NOMO-1 (cell line): ENCODE measurements at regions not wholly inside any gene's neighbourhood (a gene's known extent, or its start where the extent isn't known, plus 50 kb on each side); places are given as distances from the start of the nearest gene placed in this dataset.

Experiments
- DNase-seq, 2 experiments: peaks; one replicate each; lab custom pipeline; 2025; ENCODE audit not compliant: unreplicated experiment in 2 of 2; lab: John Stamatoyannopoulos, UW

- DNase-seq: no peak
Observed at GRCh38 chr13:89650226-89650625, 1697.3 kb upstream of the MIR17HG start.

- DNase-seq: no peak
Observed at GRCh38 chr13:89660752-89661151, 1686.7 kb upstream of the MIR17HG start.

DNA sequence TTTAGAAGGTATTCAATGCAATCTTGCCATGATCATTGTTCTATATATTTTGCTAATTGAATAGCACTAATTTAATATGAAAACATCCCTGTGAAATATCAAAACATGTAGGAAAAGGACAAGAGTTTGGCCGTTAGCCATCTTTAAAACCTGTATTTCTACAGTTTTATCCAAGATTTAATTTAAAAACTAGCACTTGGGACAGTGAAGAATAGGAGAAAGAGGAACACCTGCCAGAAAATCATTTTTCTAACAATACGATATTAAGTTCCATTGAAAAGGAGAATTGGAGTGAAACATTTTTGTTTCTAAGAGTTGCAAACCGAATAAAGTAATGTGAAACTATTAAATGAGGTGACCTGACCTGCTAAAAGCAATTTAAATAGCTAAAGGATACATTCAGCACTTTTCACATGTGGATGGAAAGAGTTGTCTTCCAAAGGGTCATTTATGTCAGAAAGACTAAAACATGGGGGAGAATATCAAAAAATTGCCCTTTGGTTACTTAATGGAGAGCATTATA lies 1673.6 kb upstream of the MIR17HG start:
- no peak for DNase-seq

DNA sequence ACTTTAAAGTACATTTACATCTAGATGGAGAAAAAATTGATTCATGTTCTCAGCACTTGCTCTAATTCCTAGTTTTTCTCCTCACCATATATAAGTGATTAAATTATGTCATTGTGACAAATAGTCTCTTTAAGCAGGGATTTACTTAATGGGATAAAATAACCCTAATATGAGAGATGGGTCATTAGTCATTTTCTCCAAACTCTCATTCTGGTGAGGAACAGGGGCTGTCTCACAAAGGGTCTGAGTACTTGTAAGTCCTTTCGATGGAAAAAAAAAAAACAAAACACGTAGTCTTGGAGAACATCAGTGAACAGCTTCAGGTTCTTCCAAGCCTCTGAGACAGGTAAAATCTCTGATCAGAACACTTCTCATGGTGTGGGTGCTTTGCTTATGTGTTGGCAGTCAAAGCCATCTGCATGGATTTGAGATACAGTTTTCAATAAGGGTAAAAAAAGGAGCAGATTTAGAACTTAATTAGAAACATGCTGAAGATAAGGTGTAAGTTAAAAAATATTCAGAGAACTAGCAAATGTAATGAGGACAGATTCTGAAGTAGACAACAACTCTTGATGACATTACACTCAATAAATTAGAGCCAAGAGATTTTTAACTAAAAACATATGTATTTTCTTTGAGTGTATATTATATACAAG lies 1668.9 kb upstream of the MIR17HG start:
- no peak for DNase-seq

DNA sequence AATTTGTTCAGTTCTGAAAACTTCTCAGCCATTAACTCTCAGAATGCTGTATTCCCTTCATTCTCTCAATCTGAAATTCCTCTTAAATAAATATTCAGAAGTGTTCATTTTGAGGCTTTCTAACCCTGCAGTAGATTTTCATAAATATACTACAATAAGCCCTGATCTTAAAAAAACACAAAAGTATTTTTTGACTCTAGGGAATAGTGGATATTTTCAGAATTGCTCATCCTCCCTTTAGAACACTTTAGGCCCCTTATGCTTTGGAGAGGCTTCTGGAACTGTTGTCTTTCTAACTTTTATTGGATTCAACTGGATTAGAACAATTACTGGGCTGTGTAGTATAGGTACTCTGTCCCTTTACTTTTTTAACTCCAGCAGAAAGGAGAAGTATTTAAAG lies 1662.6 kb upstream of the MIR17HG start:
- no peak for DNase-seq

GRCh38 chr13:89686171-89686570 lies 1661.3 kb upstream of the MIR17HG start:
- DNase-seq: no peak

DNA sequence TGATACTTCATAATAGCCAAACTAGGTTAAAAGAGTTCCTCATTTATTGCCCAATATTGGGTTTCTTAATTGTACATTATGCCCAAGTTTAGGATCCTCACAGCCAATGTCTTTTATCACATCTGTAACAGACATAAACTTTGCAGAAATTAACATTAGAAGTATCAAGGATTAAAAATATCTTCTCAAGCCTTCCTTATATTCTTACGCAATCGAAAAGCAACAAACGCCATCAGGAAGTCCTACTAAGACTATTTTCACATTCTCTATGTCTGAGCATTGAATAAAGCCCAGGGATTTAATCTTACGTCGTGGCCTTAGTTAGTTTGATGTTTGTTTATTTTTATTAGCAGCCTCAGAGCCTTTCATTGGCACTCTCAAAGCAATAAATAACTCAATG lies 1660.4 kb upstream of the MIR17HG start:
- no peak for DNase-seq

DNA sequence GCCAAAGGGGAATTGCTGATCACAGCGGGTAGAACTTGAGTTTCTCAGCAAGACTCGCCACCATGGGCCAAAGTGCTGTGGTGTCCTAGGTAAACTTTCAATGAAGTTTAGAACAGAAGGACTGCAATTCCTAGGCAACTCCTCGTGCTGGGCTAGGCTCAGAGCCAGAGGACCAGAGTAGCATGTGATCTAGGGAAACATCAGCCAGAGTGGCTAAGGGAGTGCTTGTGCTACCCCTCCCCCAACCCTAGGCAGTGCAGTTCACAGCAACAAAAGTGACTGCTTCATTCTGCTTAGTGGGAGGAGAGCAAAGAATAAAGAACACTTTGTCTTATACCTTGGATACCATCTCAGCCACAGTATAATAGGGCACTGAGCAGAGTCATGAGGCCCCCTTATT lies 1658.6 kb upstream of the MIR17HG start:
- DNase-seq: no peak

- DNase-seq: no peak
Observed at GRCh38 chr13:89694451-89694850, 1653.0 kb upstream of the MIR17HG start.

DNA sequence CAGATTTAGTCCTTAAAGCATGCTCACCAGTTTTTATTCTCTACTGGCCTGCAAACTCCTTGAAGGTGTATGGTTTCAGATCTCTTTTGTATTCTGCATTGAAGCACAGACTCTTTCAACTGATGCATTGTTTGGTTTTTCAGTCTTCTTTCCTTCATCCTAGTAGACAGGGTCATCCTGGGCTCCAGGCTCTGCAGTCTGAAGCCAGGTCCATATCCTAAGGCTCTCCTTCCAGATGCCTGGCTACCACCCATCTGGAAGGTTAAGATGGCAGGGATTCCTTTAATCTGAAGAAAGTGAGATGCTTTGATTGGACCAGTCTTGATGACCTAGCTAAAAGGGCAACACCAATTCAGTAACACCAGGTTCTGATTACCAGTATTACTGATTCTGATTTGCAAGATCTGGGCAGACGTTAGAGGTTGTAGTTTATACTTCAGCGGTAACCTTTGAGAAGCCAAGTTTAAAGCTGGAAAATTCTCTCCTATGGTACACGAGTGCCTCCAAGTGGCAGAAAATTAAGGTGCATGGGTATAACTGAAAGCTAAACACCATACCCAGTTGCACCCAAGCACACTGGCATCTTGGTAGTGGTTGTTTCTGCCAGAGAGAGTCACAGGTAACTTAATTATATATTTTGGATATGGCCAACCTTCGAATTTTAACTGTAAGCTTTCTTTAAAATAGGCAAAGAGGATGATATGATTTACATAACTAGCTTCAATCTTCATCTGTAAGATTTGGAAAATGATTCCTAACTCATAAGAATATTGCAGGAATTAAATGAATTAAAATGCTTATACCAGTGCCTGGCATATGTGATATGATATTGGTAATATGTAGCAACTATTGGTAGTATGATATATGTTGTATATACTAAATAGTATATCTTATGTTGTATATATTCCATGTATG lies 1651.9 kb upstream of the MIR17HG start:
- peak; percentile 11 to 17 for DNase-seq

DNA sequence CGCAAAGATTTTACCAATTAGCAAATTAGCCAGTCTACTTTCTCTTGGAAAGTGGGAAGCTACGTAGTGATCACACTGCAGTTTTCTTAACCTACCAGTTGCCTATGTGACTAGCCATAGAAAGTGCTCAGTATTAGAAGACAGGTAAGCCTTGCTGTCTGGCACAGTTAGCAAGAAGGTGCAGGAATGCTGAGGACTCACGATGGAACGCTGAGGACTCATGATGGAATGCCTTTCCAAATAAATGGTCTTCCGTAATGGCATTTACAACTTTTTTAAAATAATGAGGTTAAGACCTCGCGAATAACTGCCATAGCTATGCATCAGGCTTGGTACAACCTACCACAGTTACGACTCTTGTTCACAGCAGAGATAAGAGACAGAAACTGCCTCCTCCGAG lies 1645.6 kb upstream of the MIR17HG start:
- DNase-seq: no peak

- DNase-seq: no peak
Observed at GRCh38 chr13:89704040-89704439, 1643.4 kb upstream of the MIR17HG start.

GRCh38 chr13:89708013-89708412 lies 1639.5 kb upstream of the MIR17HG start:
- no peak for DNase-seq

DNA sequence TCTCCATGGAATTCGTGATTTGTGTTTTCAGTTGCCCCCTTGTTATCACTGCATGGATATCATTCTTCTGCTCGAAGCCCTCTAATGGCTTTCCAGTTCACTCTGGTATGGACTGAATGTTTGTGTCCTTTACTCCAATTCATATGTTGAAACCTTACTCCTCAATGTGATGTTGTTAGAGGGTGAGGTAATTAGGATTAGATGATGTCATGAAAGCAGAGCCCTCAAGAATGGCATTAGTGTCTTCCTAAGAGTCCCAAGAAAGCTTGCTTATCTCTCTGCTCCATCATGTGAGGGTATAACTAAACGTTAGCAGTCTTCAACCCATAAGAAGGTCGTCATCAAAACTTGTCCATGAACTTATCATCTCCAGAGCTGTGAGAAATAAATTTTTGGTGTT lies 1626.3 kb upstream of the MIR17HG start:
- DNase-seq: no peak

- no peak for DNase-seq
Observed at GRCh38 chr13:89726690-89727435, 1620.6 kb upstream of the MIR17HG start.

DNA sequence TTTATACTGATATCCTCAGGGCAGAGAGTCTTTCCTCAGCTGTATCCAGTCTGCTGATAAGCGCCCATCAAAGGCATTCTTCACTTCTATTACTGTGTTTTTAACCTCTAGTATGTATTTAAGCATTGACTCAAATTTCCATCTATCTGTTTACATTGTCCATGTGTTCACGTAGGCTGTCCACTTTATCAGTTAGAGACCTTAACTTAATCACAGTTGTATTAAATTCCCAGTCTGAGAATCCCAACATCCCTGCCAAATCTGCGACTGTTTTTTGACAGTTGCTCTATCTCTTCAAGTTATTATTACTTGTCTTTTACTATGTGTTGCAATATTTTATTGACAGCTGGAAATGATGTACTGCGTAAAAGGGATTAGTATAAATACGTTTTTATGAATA lies 1613.7 kb upstream of the MIR17HG start:
- DNase-seq: no peak

GRCh38 chr13:89737051-89737450 lies 1610.4 kb upstream of the MIR17HG start:
- DNase-seq: no peak

DNA sequence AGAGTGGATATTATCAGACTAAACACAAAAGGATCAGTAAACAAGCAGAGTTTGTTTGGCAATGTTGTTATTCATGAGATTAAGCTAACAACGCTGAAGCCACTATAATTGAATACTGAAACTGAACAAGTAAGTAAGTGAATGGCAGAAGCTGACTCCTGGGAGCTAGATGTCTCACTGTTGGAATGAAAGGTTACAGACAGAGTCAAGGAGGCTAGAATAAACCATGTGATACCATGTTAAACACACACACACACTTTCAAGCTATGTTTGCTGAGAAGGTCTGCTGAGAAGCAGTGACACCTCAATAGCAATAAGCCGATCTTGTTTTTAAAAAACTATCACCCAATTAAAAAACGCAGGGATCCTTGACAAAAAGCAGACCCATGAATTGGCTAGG lies 1609.4 kb upstream of the MIR17HG start:
- DNase-seq: no peak

GRCh38 chr13:89740994-89741685 lies 1606.3 kb upstream of the MIR17HG start:
- DNase-seq: no peak

DNA sequence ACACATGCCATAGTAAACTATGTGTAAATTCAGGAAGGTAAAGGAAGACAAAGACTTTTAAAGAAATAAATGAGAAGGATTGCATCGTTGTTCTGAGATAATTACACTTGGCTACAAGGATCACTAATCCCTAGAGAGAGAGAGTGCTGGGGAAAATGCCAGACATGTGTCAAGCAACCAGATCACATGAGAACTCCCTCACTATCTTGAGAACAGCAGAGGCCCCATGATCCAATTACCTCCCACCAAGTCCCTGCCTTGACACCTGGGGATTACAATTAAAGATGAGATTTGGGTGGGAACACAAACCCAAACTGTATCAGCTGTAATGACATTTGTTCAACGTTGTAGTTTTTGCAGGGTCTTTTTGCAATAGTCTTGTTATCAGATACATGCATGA lies 1600.9 kb upstream of the MIR17HG start:
- no peak for DNase-seq

DNA sequence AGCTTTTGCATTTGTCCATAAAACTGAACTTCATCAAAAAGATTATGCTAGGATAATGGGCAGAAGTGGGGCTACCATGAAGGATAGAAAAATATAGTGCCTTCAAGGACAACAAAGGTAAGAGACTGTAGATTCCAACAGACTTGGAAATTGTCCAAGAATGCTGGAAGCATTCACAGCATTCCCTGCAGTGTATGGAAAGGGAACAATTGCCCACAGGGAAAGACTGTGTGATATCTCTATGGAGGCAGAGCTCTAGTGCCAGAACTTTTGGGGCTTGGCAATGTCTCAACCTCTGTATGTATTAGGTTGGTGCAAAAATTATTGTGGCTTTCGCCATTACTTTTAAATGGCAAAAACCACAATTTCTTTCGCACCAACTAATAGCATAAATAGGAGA lies 1598.8 kb upstream of the MIR17HG start:
- DNase-seq: no peak
